Activated CD4-positive, alpha-beta T cell treated with anti-CD3 and anti-CD28 coated beads, Interleukin-10, Interleukin-2, amounts not matched to agents 100 ng/mL and 50 ng/mL, durations not matched to agents 16 hours and 8 hours (primary cell): ENCODE measurements at regions not wholly inside any gene's neighbourhood (a gene's known extent, or its start where the extent isn't known, plus 50 kb on each side); places are given as distances from the start of the nearest gene placed in this dataset.
"Not testable (repeated sequence)": the region's sequence is repeated elsewhere in the genome, so short reads cannot be mapped to it uniquely, and the experiment has no call there.

ENCODE experiments used
- DNase-seq: peaks from one replicate; pipeline ENCODE4 v3.0.0-alpha.2; 2020

GRCh38 chr5:27814983-27815382 lies 776.6 kb upstream of the CDH9 start:
- DNase-seq, result no peak

- DNase-seq, result no peak
Measured at GRCh38 chr5:27814286-27814685, 775.9 kb upstream of the CDH9 start.

- no peak for DNase-seq
Measured at GRCh38 chr5:27810458-27810857, 772.1 kb upstream of the CDH9 start.

- DNase-seq, result no peak
Measured at GRCh38 chr5:27797220-27797619, 758.8 kb upstream of the CDH9 start.

- DNase-seq, result no peak
Measured at GRCh38 chr5:27788184-27788583, 749.8 kb upstream of the CDH9 start.

GRCh38 chr5:27784317-27784716 lies 745.9 kb upstream of the CDH9 start:
- DNase-seq, result no peak

GRCh38 chr5:27778121-27778520 lies 739.7 kb upstream of the CDH9 start:
- no peak for DNase-seq

- no peak for DNase-seq
Measured at GRCh38 chr5:27773636-27774035, 735.2 kb upstream of the CDH9 start.

- no peak for DNase-seq
Measured at GRCh38 chr5:27773166-27773565, 734.8 kb upstream of the CDH9 start.

GRCh38 chr5:27769748-27770402 lies 731.5 kb upstream of the CDH9 start:
- no peak for DNase-seq

GRCh38 chr5:27748847-27749246 lies 710.5 kb upstream of the CDH9 start:
- DNase-seq, result no peak

- DNase-seq, result not testable (repeated sequence)
Measured at GRCh38 chr5:27743383-27743979, 705.1 kb upstream of the CDH9 start.

GRCh38 chr5:27742805-27743204 lies 704.4 kb upstream of the CDH9 start:
- no peak for DNase-seq

- DNase-seq, result no peak
Measured at GRCh38 chr5:27734838-27735237, 696.5 kb upstream of the CDH9 start.

GRCh38 chr5:27733237-27733636 lies 694.9 kb upstream of the CDH9 start:
- DNase-seq, result no peak

- no peak for DNase-seq
Measured at GRCh38 chr5:27727254-27727653, 688.9 kb upstream of the CDH9 start.

GRCh38 chr5:27722337-27722736 lies 684.0 kb upstream of the CDH9 start:
- no peak for DNase-seq

GRCh38 chr5:27708534-27708933 lies 670.1 kb upstream of the CDH9 start:
- no peak for DNase-seq

GRCh38 chr5:27706832-27707231 lies 668.4 kb upstream of the CDH9 start:
- DNase-seq, result no peak

- DNase-seq, result no peak
Measured at GRCh38 chr5:27705661-27706060, 667.3 kb upstream of the CDH9 start.

GRCh38 chr5:27701931-27702903 lies 663.8 kb upstream of the CDH9 start:
- no peak for DNase-seq

- DNase-seq, result no peak
Measured at GRCh38 chr5:27700526-27700925, 662.1 kb upstream of the CDH9 start.

- no peak for DNase-seq
Measured at GRCh38 chr5:27682600-27682999, 644.2 kb upstream of the CDH9 start.

GRCh38 chr5:27652505-27652904 lies 614.1 kb upstream of the CDH9 start:
- DNase-seq, result no peak
